HG02870 (cell line): ENCODE measurements at regions not wholly inside any gene's neighbourhood (a gene's known extent, or its start where the extent isn't known, plus 50 kb on each side); places are given as distances from the start of the nearest gene placed in this dataset.

ENCODE experiments used
- ATAC-seq: cut with Tn5 transposase; IDR thresholded peaks from one replicate; pipeline ENCODE4 v1.9.1; 2021; ENCODE audit warnings: mild to moderate bottlenecking, moderate library complexity; ENCODE audit not compliant: unreplicated experiment

- ATAC-seq: peak; percentile 97
Measured at GRCh38 chr4:10180927-10181744, 64.5 kb upstream of the WDR1 start.

GRCh38 chr4:10180603-10180926 is 64.0 kb upstream of the WDR1 start:
- ATAC-seq: no peak

GRCh38 chr4:10179957-10180602 is 63.5 kb upstream of the WDR1 start:
- ATAC-seq: no peak

GRCh38 chr4:10178763-10179162 is 62.2 kb upstream of the WDR1 start:
- ATAC-seq: no peak

- ATAC-seq: no peak
Measured at GRCh38 chr4:10175626-10176025, 59.0 kb upstream of the WDR1 start.

- ATAC-seq: no peak
Measured at GRCh38 chr4:10173754-10174749, 57.5 kb upstream of the WDR1 start.

- ATAC-seq: no peak
Measured at GRCh38 chr4:10173037-10173753, 56.6 kb upstream of the WDR1 start.

GRCh38 chr4:10172278-10172921 is 55.8 kb upstream of the WDR1 start:
- no peak for ATAC-seq

- no peak for ATAC-seq
Measured at GRCh38 chr4:10171055-10171454, 54.5 kb upstream of the WDR1 start.

GRCh38 chr4:10169839-10170387 is 53.3 kb upstream of the WDR1 start:
- no peak for ATAC-seq

GRCh38 chr4:10168151-10168550 is 51.6 kb upstream of the WDR1 start:
- ATAC-seq: no peak

- no peak for ATAC-seq
Measured at GRCh38 chr4:10167201-10167600, 50.6 kb upstream of the WDR1 start.
